OCI-LY1 (cell line): ENCODE measurements at regions not wholly inside any gene's neighbourhood (a gene's known extent, or its start where the extent isn't known, plus 50 kb on each side); places are given as distances from the start of the nearest gene placed in this dataset.

Experiments
- CTCF ChIP-seq: fragments of 200-600 bp; sonication (generic), shearing (Covaris generic); IDR thresholded peaks from 2 replicates; pipeline ENCODE4 v1.5.1; 2017; ENCODE audit warnings: mild to moderate bottlenecking, antibody characterized with exemption, low read length, moderate library complexity, mixed read lengths
- EZH2 ChIP-seq: fragments of 200-600 bp; sonication (generic), shearing (Covaris generic); IDR thresholded peaks from 2 replicates; pipeline ENCODE4 v1.8.0; 2017; ENCODE audit warnings: borderline replicate concordance, mixed run types, mild to moderate bottlenecking, antibody characterized with exemption, low read length, moderate library complexity, mixed read lengths

DNA sequence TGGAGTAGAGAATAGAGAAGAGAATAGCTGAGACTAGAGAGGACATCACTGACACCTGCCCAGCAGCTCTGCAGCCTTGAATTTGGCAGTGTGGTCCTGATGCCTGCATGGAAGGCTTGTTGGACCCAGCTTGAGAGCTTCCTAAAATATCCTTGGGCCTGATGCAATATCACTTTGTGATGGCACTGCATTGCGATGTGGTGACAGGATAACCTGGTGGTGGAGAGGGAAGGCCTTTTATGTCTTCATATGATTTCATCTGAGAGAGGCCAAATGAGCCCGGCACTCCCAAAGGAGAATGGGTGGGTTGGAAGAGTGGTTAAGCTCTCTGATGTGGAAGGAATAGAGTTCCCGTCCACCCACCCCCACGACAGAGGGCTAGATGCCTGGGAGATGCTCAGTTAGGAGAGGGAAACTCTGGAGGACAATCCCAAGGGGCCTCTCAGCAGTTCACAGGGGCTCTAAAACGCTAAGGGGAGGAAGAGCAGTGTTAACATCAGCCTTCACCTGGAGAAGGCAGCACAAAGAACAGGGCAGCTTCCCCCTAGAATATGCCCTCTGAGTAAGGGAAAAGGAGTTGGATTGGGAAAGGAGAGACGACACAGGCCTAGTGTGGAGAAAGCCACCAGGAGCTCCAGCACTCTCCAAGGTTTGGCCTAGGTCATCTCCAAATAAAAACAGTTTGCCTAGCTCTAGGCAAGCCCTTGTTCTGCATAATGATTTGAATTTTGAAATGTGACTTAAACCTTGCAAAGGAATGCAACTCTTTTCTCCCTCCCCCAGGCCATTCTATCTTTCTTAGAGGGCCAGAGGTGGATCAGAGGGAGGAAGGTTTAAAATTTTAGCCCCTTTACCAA, 99.8 kb upstream of the SSBP2 start:
- no peak for TF ChIP-seq EZH2
- no peak for TF ChIP-seq CTCF
